GM23338 (cell line): ENCODE measurements at regions not wholly inside any gene's neighbourhood (a gene's known extent, or its start where the extent isn't known, plus 50 kb on each side); places are given as distances from the start of the nearest gene placed in this dataset.

Source experiments
- ATAC-seq: fragments of 200-7000 bp; cut with Tn5 transposase; 3 replicates; pipeline ENCODE4 v1.9.1; 2020
- DNase-seq: peaks from one replicate; pipeline ENCODE4 v3.0.0-alpha.2; 2015; ENCODE audit warnings: low spot score
- H2AFZ ChIP-seq: fragments of 200-600 bp; sonication (generic); 2 replicates; pipeline ENCODE4 v1.8.0; 2016; ENCODE audit warnings: antibody characterized with exemption, mild to moderate bottlenecking, moderate library complexity
- H3F3A ChIP-seq: fragments of 200-600 bp; sonication (generic); replicated peaks from 2 replicates; pipeline ENCODE4 v1.8.0; 2017; ENCODE audit warnings: antibody characterized with exemption, mixed run types, low read depth
- H3K27ac ChIP-seq: fragments of 200-600 bp; sonication (generic); 2 replicates; pipeline ENCODE4 v1.6.1; 2016; ENCODE audit warnings: low read depth
- H3K27me3 ChIP-seq: fragments of 200-600 bp; sonication (generic); 2 replicates; pipeline ENCODE4 v1.8.0; 2016; ENCODE audit warnings: mild to moderate bottlenecking, mixed run types, moderate library complexity; ENCODE audit not compliant: insufficient read depth
- H3K36me3 ChIP-seq: fragments of 200-600 bp; sonication (generic); 2 replicates; pipeline ENCODE4 v1.8.0; 2016; ENCODE audit warnings: mild to moderate bottlenecking; ENCODE audit not compliant: insufficient read depth
- H3K4me1 ChIP-seq: fragments of 200-600 bp; sonication (generic); 2 replicates; pipeline ENCODE4 v1.8.0; 2016; ENCODE audit warnings: mild to moderate bottlenecking, moderate library complexity; ENCODE audit not compliant: insufficient read depth
- H3K4me2 ChIP-seq: fragments of 200-600 bp; sonication (generic); 2 replicates; pipeline ENCODE4 v1.7.1; 2017; ENCODE audit warnings: mixed run types
- H3K4me3 ChIP-seq: fragments of 200-600 bp; sonication (generic); 2 replicates; pipeline ENCODE4 v1.6.1; 2016; ENCODE audit warnings: mixed run types
- H3K79me2 ChIP-seq: fragments of 200-600 bp; sonication (generic); replicated peaks from 2 replicates; pipeline ENCODE4 v1.8.0; 2017; ENCODE audit warnings: mild to moderate bottlenecking; ENCODE audit not compliant: insufficient read depth
- H3K9me2 ChIP-seq: fragments of 200-600 bp; sonication (generic); 2 replicates; pipeline ENCODE4 v1.8.0; 2017; ENCODE audit not compliant: insufficient read depth
- H4K20me1 ChIP-seq: fragments of 200-600 bp; sonication (generic); replicated peaks from 2 replicates; pipeline ENCODE4 v1.8.0; 2017; ENCODE audit warnings: mild to moderate bottlenecking; ENCODE audit not compliant: insufficient read depth
- H3K27ac Mint-ChIP-seq: 2 replicates; pipeline ENCODE4 v1.8.0; 2020; ENCODE audit warnings: inconsistent platforms, mild to moderate bottlenecking, moderate library complexity, mixed read lengths
- H3K27me3 Mint-ChIP-seq: 3 replicates; pipeline ENCODE4 v1.8.0; 2022; ENCODE audit warnings: low read depth, mild to moderate bottlenecking, moderate library complexity, mixed read lengths, inconsistent platforms; ENCODE audit not compliant: insufficient read depth, poor library complexity
- H3K36me3 Mint-ChIP-seq: 3 replicates; pipeline ENCODE4 v1.8.0; 2021; ENCODE audit warnings: low read depth, mild to moderate bottlenecking, inconsistent platforms, moderate library complexity, mixed read lengths
- H3K4me1 Mint-ChIP-seq: 3 replicates; pipeline ENCODE4 v1.8.0; 2020; ENCODE audit warnings: mild to moderate bottlenecking, inconsistent platforms, mixed read lengths
- H3K4me3 Mint-ChIP-seq: 3 replicates; pipeline ENCODE4 v1.8.0; 2021; ENCODE audit warnings: moderate library complexity, mild to moderate bottlenecking, inconsistent platforms, mixed read lengths
- H3K9me3 Mint-ChIP-seq: 3 replicates; pipeline ENCODE4 v1.8.0; 2020; ENCODE audit warnings: moderate library complexity, mild to moderate bottlenecking, inconsistent platforms, mixed read lengths
- EZH2 ChIP-seq: fragments of 200-600 bp; sonication (generic); IDR thresholded peaks from one replicate; pipeline ENCODE4 v1.8.0; 2017; ENCODE audit warnings: antibody characterized with exemption, mild to moderate bottlenecking, low read depth; ENCODE audit not compliant: unreplicated experiment
- JUNB ChIP-seq: IDR thresholded peaks from one replicate; pipeline ENCODE4 v1.6.1; 2016; ENCODE audit warnings: antibody characterized with exemption; ENCODE audit not compliant: unreplicated experiment
- ZNF114 ChIP-seq: fragments of 250-450 bp; sonication (Bioruptor Pico); IDR thresholded peaks from 2 replicates; pipeline ENCODE4 v1.5.0; 2020; ENCODE audit warnings: mild to moderate bottlenecking, moderate library complexity
- ZNF331 ChIP-seq: fragments of 250-450 bp; sonication (Bioruptor Pico); IDR thresholded peaks from 2 replicates; pipeline ENCODE4 v1.5.0; 2020; ENCODE audit warnings: low read depth, mild to moderate bottlenecking, moderate library complexity
- TF ChIP-seq, protein P1 (sequence below), 2 experiments: fragments of 200-600 bp in 1 of 2; sonication (generic) in 1 of 2; conservative IDR thresholded peaks; 2 replicates each; pipeline versions ENCODE4 v1.5.1 to v1.6.1; 2016 to 2017; ENCODE audit warnings: antibody characterized with exemption in 2 of 2, low read depth in 2 of 2, mild to moderate bottlenecking in 2 of 2, moderate library complexity in 1 of 2
- TF ChIP-seq, protein P2 (sequence below): IDR thresholded peaks from one replicate; pipeline ENCODE4 v1.6.1; 2018; ENCODE audit warnings: antibody characterized with exemption; ENCODE audit not compliant: unreplicated experiment
- TF ChIP-seq, protein P3 (sequence below): IDR thresholded peaks from 2 replicates; pipeline ENCODE4 v1.6.1; 2016; ENCODE audit warnings: antibody characterized with exemption

DNA sequence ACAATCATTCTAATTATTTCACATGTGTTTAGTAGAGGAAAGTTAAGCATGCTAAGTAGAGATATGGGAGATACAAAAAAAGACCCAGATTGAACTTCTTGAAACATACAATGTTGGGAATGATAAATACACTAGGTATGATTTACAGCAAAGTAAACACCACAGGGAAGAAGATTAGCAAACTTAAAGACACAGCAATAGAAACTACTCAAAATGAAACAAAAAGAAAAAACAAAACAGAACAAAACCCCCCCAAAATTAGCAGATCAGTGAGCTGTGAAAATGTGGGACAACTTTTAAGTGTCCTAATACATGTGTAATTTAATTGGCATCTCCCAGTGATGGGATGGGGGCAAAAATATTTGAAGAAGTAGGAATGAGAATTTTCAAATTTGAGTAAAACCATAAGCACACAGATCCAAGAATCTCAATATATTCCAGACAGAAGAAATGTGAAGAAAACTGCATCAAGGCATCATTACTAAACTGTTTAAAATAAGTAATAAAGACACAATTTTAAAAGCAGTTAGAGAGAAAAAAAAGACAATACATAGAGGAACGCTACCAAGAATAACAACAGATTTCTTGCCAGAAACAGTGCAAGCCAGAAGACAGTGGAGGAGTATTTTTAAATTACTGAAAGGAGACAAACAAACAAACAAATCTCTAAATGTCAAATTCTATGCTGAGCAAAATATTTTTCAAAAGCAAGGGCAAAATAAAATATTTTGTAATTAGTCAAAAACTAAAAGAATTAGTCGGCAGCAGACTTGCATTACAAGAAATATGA lies 473.7 kb downstream of the QKI start (continued):
- TF ChIP-seq ZNF331 (CRISPR knock-in tag) (no peak), EZH2 (no peak), ZNF114 (CRISPR knock-in tag) (no peak)

DNA sequence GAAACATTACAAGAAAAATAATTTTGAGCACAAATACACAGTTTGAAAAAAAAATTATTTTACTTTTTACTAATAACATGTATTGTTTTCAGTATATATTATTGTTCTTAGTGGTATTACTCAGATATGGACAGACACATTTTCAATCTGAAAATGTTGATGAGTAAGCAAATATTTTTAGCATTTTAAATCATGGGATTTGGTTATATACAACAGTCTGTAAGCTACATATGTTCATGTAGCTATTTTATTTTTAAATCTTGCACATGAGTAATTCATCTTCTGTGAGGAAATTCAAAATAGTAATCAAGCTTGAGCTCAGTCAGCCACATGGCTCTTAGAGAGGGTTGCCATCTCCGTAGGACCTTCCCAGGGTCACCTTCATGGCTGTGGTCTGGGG lies 471.9 kb downstream of the QKI start:
- H3K4me3 Mint-ChIP-seq: no peak overlapping the region
- no peaks in the 10 kb centered on the region for H3F3A ChIP-seq
- peaks cover 1% of the 10 kb centered on the region for H3K27me3 Mint-ChIP-seq
- H3K27ac Mint-ChIP-seq: no peak overlapping the region
- no peaks in the 10 kb centered on the region for H3K27me3 ChIP-seq
- ATAC-seq (no peak), DNase-seq (no peak)
- H3K27ac ChIP-seq: no peak overlapping the region
- H3K79me2 ChIP-seq: no peaks in the 10 kb centered on the region
- H3K36me3 ChIP-seq: no peaks in the 10 kb centered on the region
- no peaks in the 10 kb centered on the region for H3K4me1 ChIP-seq
- TF ChIP-seq, protein P1, sequence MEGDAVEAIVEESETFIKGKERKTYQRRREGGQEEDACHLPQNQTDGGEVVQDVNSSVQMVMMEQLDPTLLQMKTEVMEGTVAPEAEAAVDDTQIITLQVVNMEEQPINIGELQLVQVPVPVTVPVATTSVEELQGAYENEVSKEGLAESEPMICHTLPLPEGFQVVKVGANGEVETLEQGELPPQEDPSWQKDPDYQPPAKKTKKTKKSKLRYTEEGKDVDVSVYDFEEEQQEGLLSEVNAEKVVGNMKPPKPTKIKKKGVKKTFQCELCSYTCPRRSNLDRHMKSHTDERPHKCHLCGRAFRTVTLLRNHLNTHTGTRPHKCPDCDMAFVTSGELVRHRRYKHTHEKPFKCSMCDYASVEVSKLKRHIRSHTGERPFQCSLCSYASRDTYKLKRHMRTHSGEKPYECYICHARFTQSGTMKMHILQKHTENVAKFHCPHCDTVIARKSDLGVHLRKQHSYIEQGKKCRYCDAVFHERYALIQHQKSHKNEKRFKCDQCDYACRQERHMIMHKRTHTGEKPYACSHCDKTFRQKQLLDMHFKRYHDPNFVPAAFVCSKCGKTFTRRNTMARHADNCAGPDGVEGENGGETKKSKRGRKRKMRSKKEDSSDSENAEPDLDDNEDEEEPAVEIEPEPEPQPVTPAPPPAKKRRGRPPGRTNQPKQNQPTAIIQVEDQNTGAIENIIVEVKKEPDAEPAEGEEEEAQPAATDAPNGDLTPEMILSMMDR (conservative IDR thresholded peaks at IDR 0.05; ENCODE audit: low read depth in 2 of 2): no peak
- TF ChIP-seq JUNB: no peak
- TF ChIP-seq, protein P2, sequence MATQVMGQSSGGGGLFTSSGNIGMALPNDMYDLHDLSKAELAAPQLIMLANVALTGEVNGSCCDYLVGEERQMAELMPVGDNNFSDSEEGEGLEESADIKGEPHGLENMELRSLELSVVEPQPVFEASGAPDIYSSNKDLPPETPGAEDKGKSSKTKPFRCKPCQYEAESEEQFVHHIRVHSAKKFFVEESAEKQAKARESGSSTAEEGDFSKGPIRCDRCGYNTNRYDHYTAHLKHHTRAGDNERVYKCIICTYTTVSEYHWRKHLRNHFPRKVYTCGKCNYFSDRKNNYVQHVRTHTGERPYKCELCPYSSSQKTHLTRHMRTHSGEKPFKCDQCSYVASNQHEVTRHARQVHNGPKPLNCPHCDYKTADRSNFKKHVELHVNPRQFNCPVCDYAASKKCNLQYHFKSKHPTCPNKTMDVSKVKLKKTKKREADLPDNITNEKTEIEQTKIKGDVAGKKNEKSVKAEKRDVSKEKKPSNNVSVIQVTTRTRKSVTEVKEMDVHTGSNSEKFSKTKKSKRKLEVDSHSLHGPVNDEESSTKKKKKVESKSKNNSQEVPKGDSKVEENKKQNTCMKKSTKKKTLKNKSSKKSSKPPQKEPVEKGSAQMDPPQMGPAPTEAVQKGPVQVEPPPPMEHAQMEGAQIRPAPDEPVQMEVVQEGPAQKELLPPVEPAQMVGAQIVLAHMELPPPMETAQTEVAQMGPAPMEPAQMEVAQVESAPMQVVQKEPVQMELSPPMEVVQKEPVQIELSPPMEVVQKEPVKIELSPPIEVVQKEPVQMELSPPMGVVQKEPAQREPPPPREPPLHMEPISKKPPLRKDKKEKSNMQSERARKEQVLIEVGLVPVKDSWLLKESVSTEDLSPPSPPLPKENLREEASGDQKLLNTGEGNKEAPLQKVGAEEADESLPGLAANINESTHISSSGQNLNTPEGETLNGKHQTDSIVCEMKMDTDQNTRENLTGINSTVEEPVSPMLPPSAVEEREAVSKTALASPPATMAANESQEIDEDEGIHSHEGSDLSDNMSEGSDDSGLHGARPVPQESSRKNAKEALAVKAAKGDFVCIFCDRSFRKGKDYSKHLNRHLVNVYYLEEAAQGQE: no peak
- TF ChIP-seq, protein P3, sequence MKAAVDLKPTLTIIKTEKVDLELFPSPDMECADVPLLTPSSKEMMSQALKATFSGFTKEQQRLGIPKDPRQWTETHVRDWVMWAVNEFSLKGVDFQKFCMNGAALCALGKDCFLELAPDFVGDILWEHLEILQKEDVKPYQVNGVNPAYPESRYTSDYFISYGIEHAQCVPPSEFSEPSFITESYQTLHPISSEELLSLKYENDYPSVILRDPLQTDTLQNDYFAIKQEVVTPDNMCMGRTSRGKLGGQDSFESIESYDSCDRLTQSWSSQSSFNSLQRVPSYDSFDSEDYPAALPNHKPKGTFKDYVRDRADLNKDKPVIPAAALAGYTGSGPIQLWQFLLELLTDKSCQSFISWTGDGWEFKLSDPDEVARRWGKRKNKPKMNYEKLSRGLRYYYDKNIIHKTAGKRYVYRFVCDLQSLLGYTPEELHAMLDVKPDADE: no peak
- no peak overlapping the region for H2AFZ ChIP-seq
- H3K9me3 Mint-ChIP-seq: peaks cover 8% of the 10 kb centered on the region; the same call in 2 of the 3 replicates
- H3K36me3 Mint-ChIP-seq: peaks cover 5% of the 10 kb centered on the region; the same call in 2 of the 3 replicates
- H3K4me2 ChIP-seq: no peak overlapping the region
- no peaks in the 10 kb centered on the region for H4K20me1 ChIP-seq
- no peaks in the 10 kb centered on the region for H3K4me1 Mint-ChIP-seq
- peaks cover 8% of the 10 kb centered on the region for H3K9me2 ChIP-seq
- no peak overlapping the region for H3K4me3 ChIP-seq
